LNCaP clone FGC (cell line): ENCODE measurements at regions not wholly inside any gene's neighbourhood (a gene's known extent, or its start where the extent isn't known, plus 50 kb on each side); places are given as distances from the start of the nearest gene placed in this dataset.

Experiments
- DNase-seq: peaks from one replicate; pipeline ENCODE4 v3.0.0-alpha.2; 2011; ENCODE audit warnings: low read depth
- H3K4me3 ChIP-seq: 2 replicates; pipeline ENCODE4 v1.5.1; 2011; ENCODE audit warnings: mild to moderate bottlenecking, low read depth, low read length, control low read depth
- CTCF ChIP-seq: IDR thresholded peaks from 2 replicates; pipeline ENCODE4 v1.5.1; 2012; ENCODE audit warnings: mild to moderate bottlenecking; ENCODE audit not compliant: control insufficient read depth, insufficient read depth; ENCODE audit errors: extremely low read depth

DNA sequence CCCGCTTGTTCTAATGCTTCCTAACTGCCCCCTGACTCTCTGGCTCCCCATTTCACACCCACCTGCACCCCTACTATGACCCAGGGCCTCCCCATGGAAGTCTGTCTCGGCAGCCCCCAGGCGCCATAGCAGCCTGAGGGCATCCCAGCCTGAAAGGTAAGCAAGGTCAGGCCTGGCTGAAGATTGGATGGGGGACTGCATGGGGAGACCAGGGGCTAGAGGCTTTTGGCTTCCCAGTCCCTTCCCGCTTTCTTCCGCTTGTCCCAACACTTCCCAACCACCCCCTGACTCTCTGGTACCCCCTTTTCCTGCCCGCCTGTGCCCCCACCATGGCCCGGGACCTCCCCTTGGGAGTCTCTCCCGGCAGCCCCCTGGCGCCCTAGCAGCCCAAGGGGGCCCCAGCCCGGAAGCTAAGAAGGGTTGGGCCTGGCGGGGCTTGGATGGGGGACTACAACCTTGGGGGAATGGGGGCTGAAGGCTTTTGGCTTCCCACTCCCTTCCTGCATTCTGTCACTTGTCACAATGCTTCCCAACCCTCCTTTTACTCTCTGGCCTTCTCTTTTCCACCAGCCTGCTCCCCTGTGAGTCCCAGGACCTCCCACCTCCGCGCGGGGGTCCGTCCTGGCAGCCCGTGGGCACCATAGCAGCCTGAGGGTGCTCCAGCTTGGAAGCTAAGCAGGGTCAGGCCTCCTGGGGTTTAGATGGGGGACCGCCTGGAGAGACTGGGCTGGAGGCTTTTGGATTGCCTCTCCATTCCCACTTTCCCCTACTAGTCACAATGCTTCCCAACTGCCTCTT lies 2288.4 kb downstream of the TP53TG3F start:
- TF ChIP-seq CTCF: no peak
- no peak overlapping the region for H3K4me3 ChIP-seq
- DNase-seq: no peak

DNA sequence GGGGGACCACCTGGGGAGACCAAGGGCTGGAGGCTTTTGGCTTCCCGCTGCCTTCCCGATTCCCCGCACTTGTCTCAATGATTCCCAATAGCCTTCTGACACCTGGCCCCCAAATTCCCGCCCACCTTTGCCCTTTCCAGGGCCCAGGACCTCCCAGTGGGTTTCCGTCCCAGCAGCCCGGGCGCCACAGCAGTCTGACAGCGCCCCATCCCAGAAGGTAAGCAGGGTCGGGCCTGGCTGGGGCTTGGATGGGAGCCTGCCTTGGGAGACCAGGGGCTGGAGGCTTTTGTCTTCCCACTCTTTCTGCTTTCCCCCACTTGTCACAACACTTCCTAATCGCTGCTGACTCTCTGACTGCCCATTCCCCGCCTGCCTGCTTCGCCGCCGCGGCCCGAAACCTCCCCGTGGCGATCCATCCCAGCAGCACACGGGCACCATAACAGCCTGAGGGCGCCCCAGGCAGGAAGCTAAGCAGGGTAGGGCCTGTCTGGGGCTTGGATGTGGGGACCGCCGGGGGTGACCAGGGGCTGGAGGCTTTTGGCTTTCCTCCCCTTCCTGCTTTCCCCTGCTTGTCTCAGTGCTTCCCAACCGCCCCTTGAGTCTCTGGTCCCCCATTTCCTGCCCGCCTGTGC lies 2289.3 kb downstream of the TP53TG3F start:
- no peak for TF ChIP-seq CTCF
- H3K4me3 ChIP-seq: no peak overlapping the region
- no peak for DNase-seq

GRCh38 chr16:35749253-35750141 lies 2290.1 kb downstream of the TP53TG3F start:
- DNase-seq: no peak
- no peak overlapping the region for H3K4me3 ChIP-seq
- no peak for TF ChIP-seq CTCF

- TF ChIP-seq CTCF: no peak
- no peak overlapping the region for H3K4me3 ChIP-seq
- no peak for DNase-seq
Measured at GRCh38 chr16:35750157-35750689, 2290.8 kb downstream of the TP53TG3F start.

- DNase-seq: no peak
- no peak for TF ChIP-seq CTCF
- no peak overlapping the region for H3K4me3 ChIP-seq
Measured at GRCh38 chr16:35750701-35751104, 2291.3 kb downstream of the TP53TG3F start.

GRCh38 chr16:35751191-35751941 lies 2292.0 kb downstream of the TP53TG3F start:
- no peak for TF ChIP-seq CTCF
- no peak for DNase-seq
- no peak overlapping the region for H3K4me3 ChIP-seq
